Body of pancreas (tissue), 4 donors: ENCODE measurements at regions not wholly inside any gene's neighbourhood (a gene's known extent, or its start where the extent isn't known, plus 50 kb on each side); places are given as distances from the start of the nearest gene placed in this dataset.

Experiments used
- POLR2A ChIP-seq, 3 donors: fragments of 450-650 bp; IDR thresholded peaks; one replicate each; pipeline ENCODE4 v1.6.1; 2016; ENCODE audit warnings: antibody characterized with exemption in 3 of 3, mild to moderate bottlenecking in 2 of 3
- TF ChIP-seq, protein P1 (sequence below), 7 experiments: fragments of 450-650 bp in 4 of 7; fragments of 200-600 bp in 3 of 7; sonication (generic) in 3 of 7; IDR thresholded peaks; one replicate each; pipeline ENCODE4 v1.5.1; 2016 to 2019; ENCODE audit warnings: antibody characterized with exemption in 7 of 7

DNA sequence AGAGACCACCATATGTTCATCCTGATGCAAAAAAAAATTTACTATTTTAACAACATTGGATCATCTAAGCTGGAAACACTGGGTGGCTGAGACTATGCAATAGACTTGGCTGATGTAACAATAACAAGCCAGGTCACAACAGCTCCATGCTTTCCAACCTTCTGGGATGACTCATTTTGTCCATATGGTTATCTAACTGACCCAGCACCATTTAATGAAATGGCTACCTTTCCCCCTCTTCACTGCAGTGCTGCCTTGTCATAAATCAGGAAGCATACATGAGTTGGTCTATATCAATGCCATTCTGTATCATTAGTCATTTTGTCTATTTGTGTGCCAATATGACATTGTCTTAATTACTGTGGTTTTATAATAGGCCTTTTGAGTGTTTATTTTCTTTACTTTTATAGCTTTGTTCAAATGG lies 217.6 kb upstream of the KCNJ16 start:
- TF ChIP-seq, protein P1, sequence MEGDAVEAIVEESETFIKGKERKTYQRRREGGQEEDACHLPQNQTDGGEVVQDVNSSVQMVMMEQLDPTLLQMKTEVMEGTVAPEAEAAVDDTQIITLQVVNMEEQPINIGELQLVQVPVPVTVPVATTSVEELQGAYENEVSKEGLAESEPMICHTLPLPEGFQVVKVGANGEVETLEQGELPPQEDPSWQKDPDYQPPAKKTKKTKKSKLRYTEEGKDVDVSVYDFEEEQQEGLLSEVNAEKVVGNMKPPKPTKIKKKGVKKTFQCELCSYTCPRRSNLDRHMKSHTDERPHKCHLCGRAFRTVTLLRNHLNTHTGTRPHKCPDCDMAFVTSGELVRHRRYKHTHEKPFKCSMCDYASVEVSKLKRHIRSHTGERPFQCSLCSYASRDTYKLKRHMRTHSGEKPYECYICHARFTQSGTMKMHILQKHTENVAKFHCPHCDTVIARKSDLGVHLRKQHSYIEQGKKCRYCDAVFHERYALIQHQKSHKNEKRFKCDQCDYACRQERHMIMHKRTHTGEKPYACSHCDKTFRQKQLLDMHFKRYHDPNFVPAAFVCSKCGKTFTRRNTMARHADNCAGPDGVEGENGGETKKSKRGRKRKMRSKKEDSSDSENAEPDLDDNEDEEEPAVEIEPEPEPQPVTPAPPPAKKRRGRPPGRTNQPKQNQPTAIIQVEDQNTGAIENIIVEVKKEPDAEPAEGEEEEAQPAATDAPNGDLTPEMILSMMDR (IDR thresholded peaks at IDR 0.05) = no peak
- TF ChIP-seq POLR2A (IDR thresholded peaks at IDR 0.05) = no peak
